ENCODE measurements at regions not wholly inside any gene's neighbourhood (a gene's known extent, or its start where the extent isn't known, plus 50 kb on each side); places are given as distances from the start of the nearest gene placed in this dataset.

- TF ChIP-seq ZBTB11 (CRISPR knock-in tag; IDR thresholded peaks at IDR 0.05) (no peak), TCF7L2 (IDR thresholded peaks at IDR 0.05; ENCODE audit: low read depth, low read length) (no peak), CTCF (IDR thresholded peaks at IDR 0.05 in 2 of 3, conservative IDR thresholded peaks at IDR 0.05 in 1 of 3; ENCODE audit: insufficient read depth in 2 of 3, low read depth in 1 of 3, low read length in 3 of 3) (no peak), ATF3 (IDR thresholded peaks at IDR 0.05) (no peak), ATF3 (CRISPR knock-in tag; conservative IDR thresholded peaks at IDR 0.05) (no peak), ZBTB8A (IDR thresholded peaks at IDR 0.05; ENCODE audit: partially characterized antibody) (no peak), MAX (CRISPR knock-in tag; IDR thresholded peaks at IDR 0.05) (no peak), CHD1 (IDR thresholded peaks at IDR 0.05; ENCODE audit: low read length) (no peak), FOXA1 (IDR thresholded peaks at IDR 0.05; ENCODE audit: borderline replicate concordance) (no peak), ETV1 (tag; conservative IDR thresholded peaks at IDR 0.05; ENCODE audit: low read depth) (no peak), ELK1 (CRISPR knock-in tag; IDR thresholded peaks at IDR 0.05) (no peak), DPF2 (IDR thresholded peaks at IDR 0.05) (no peak)
Observed at GRCh38 chr13:90783273-90783672, 564.2 kb upstream of the MIR17HG start.

All from K562 (cell line).